ENCODE measurements at regions not wholly inside any gene's neighbourhood (a gene's known extent, or its start where the extent isn't known, plus 50 kb on each side); places are given as distances from the start of the nearest gene placed in this dataset.

GRCh38 chr3:105984837-105985236 lies 116.0 kb upstream of the CBLB start:
- TF ChIP-seq, protein P1, sequence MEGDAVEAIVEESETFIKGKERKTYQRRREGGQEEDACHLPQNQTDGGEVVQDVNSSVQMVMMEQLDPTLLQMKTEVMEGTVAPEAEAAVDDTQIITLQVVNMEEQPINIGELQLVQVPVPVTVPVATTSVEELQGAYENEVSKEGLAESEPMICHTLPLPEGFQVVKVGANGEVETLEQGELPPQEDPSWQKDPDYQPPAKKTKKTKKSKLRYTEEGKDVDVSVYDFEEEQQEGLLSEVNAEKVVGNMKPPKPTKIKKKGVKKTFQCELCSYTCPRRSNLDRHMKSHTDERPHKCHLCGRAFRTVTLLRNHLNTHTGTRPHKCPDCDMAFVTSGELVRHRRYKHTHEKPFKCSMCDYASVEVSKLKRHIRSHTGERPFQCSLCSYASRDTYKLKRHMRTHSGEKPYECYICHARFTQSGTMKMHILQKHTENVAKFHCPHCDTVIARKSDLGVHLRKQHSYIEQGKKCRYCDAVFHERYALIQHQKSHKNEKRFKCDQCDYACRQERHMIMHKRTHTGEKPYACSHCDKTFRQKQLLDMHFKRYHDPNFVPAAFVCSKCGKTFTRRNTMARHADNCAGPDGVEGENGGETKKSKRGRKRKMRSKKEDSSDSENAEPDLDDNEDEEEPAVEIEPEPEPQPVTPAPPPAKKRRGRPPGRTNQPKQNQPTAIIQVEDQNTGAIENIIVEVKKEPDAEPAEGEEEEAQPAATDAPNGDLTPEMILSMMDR (IDR thresholded peaks at IDR 0.05) = no peak
- TF ChIP-seq POLR2A (IDR thresholded peaks at IDR 0.05) = no peak
- no peak for TF ChIP-seq EP300 (IDR thresholded peaks at IDR 0.05; ENCODE audit: low read depth)
- no peak for TF ChIP-seq POLR2AphosphoS5 (IDR thresholded peaks at IDR 0.05)

Data from transverse colon (tissue), 4 donors.